Stimulated activated effector memory CD8-positive, alpha-beta T cell treated with anti-CD3 and anti-CD28 coated beads, Interleukin-12 subunit alpha, Interleukin-12 subunit beta, amount 100 ng/mL, for 72 hours (primary cell): ENCODE measurements at regions not wholly inside any gene's neighbourhood (a gene's known extent, or its start where the extent isn't known, plus 50 kb on each side); places are given as distances from the start of the nearest gene placed in this dataset.
"Not testable (repeated sequence)": the region's sequence is repeated elsewhere in the genome, so short reads cannot be mapped to it uniquely, and the experiment has no call there.

Experiments
- ATAC-seq: fragments of 150-1000 bp; cut with Tn5 transposase; 2 replicates; pipeline ENCODE4 v1.10.0; 2021
- DNase-seq, 2 donors: peaks; one replicate each; pipeline ENCODE4 v3.0.0; 2021 to 2022; ENCODE audit warnings: low spot score in 2 of 2
- H3K27ac Mint-ChIP-seq: one replicate; pipeline ENCODE4 v1.8.0; 2022; ENCODE audit warnings: mild to moderate bottlenecking, mixed read lengths
- H3K36me3 Mint-ChIP-seq: one replicate; pipeline ENCODE4 v1.8.0; 2022; ENCODE audit warnings: mild to moderate bottlenecking, mixed read lengths
- H3K4me1 Mint-ChIP-seq: one replicate; pipeline ENCODE4 v1.8.0; 2022; ENCODE audit warnings: mixed read lengths
- H3K4me3 Mint-ChIP-seq: one replicate; pipeline ENCODE4 v1.8.0; 2022; ENCODE audit warnings: mild to moderate bottlenecking, mixed read lengths
- H3K9me3 Mint-ChIP-seq: one replicate; pipeline ENCODE4 v1.8.0; 2022; ENCODE audit warnings: mixed read lengths

DNA sequence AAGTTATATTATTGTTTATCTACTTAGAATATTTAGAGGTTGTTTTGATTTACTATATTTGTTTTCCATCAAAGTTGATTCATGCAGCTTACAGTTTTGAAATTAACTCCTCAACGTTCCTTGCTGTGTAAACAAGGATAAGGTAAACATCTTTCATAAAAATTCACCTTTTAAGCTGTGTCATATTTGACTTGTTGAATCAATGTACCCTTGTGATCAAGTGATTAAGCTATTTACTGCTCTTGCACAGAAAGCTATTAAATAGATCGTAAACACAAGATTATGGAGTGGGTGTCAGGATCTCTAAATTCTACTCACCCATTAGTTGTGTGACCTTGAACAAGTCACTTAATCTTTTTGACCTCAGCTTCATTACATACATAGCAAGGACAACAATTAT lies 2054.0 kb upstream of the NUDT12 start:
- DNase-seq: no peak
- H3K4me3 Mint-ChIP-seq: no peak overlapping the region
- no peaks in the 10 kb centered on the region for H3K4me1 Mint-ChIP-seq
- peaks cover 10% of the 10 kb centered on the region for H3K9me3 Mint-ChIP-seq
- H3K27ac Mint-ChIP-seq: no peak overlapping the region
- no peak for ATAC-seq
- no peaks in the 10 kb centered on the region for H3K36me3 Mint-ChIP-seq

- H3K4me1 Mint-ChIP-seq, H3K27ac Mint-ChIP-seq, ATAC-seq, H3K36me3 Mint-ChIP-seq, DNase-seq, H3K4me3 Mint-ChIP-seq: not testable (repeated sequence)
- H3K9me3 Mint-ChIP-seq: peaks cover 29% of the 10 kb centered on the region
These were observed 2039.8 kb upstream of the NUDT12 start for GRCh38 chr5:105602406-105602805.

GRCh38 chr5:105593011-105593760 lies 2030.6 kb upstream of the NUDT12 start:
- H3K36me3 Mint-ChIP-seq: no peaks in the 10 kb centered on the region

GRCh38 chr5:105587963-105588662 lies 2025.5 kb upstream of the NUDT12 start:
- DNase-seq (no peak), ATAC-seq (no peak)
- Mint-ChIP-seq H3K4me1 (no peaks in the 10 kb centered on the region), H3K27ac (no peak overlapping the region), H3K4me3 (no peak overlapping the region), H3K9me3 (peaks cover 7% of the 10 kb centered on the region), H3K36me3 (no peaks in the 10 kb centered on the region)

More at GRCh38 chr5:105593011-105593760, 2030.6 kb upstream of the NUDT12 start:
- no peak for DNase-seq
- Mint-ChIP-seq H3K4me1 (no peaks in the 10 kb centered on the region), H3K9me3 (peaks cover 8% of the 10 kb centered on the region), H3K27ac (no peak overlapping the region), H3K4me3 (no peak overlapping the region)
- ATAC-seq: no peak

- no peak overlapping the region for H3K27ac Mint-ChIP-seq
- H3K9me3 Mint-ChIP-seq: peaks cover 11% of the 10 kb centered on the region
- H3K36me3 Mint-ChIP-seq: no peaks in the 10 kb centered on the region
- no peak for ATAC-seq
- no peaks in the 10 kb centered on the region for H3K4me1 Mint-ChIP-seq
- H3K4me3 Mint-ChIP-seq: no peak overlapping the region
- no peak for DNase-seq
These were observed 2019.5 kb upstream of the NUDT12 start for GRCh38 chr5:105581988-105582690.

GRCh38 chr5:105573575-105573974 lies 2011.0 kb upstream of the NUDT12 start:
- ATAC-seq: no peak
- Mint-ChIP-seq H3K27ac (no peak overlapping the region), H3K4me1 (no peaks in the 10 kb centered on the region), H3K36me3 (no peaks in the 10 kb centered on the region), H3K9me3 (peaks cover 5% of the 10 kb centered on the region), H3K4me3 (no peak overlapping the region)
- no peak for DNase-seq

DNA sequence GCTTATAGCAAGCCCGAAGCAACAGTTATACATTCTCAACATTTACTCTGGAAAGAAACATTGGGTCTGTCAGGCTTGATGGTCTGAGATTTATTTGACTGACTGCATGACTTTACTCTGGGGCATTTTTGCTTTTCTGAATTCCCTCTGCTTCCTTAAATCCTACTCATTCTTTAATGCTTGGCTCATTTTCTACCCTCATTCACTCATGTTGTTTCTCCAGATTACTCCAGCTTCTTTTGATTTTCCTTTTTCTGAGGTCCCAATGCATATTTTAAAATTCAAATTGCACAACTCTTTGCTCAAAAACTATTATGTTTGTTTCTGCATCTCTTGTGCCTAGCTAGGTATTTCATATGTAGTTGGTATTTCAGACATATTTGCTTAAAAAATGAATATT lies 2002.9 kb upstream of the NUDT12 start:
- H3K4me1 Mint-ChIP-seq: no peaks in the 10 kb centered on the region
- no peaks in the 10 kb centered on the region for H3K36me3 Mint-ChIP-seq
- no peak overlapping the region for H3K27ac Mint-ChIP-seq
- DNase-seq: no peak
- H3K4me3 Mint-ChIP-seq: no peak overlapping the region
- ATAC-seq: no peak
- H3K9me3 Mint-ChIP-seq: peaks cover 22% of the 10 kb centered on the region

GRCh38 chr5:105563842-105564241 lies 2001.3 kb upstream of the NUDT12 start:
- Mint-ChIP-seq H3K4me1 (no peaks in the 10 kb centered on the region), H3K36me3 (no peaks in the 10 kb centered on the region), H3K4me3 (no peak overlapping the region), H3K27ac (no peak overlapping the region), H3K9me3 (peaks cover 19% of the 10 kb centered on the region)
- DNase-seq (no peak), ATAC-seq (no peak)

GRCh38 chr5:105554568-105555169 lies 1992.1 kb upstream of the NUDT12 start:
- H3K36me3 Mint-ChIP-seq: no peaks in the 10 kb centered on the region
- H3K9me3 Mint-ChIP-seq: peaks cover 20% of the 10 kb centered on the region
- no peaks in the 10 kb centered on the region for H3K4me1 Mint-ChIP-seq
- DNase-seq: no peak
- no peak overlapping the region for H3K4me3 Mint-ChIP-seq
- H3K27ac Mint-ChIP-seq: no peak overlapping the region
- ATAC-seq: no peak

DNA sequence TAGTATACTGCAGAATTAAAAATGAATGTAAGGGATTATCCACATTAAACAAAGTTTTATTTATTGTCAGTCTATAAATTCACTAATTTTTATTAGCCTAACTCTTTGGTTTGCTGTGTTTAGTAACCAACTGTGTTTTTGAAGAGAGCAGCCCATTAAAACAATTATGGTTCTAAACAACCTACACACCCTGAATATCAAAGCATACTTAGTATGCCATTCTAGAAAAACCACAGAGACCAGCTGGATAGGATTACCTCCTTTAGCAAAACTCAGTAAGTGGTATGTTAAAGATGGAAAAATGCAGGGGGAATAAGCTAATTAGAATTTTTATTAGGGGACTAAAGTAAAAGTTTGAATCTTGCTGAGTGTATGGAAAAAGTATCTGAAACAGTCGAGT lies 1981.7 kb upstream of the NUDT12 start:
- H3K4me3 Mint-ChIP-seq: no peak overlapping the region
- no peak for ATAC-seq
- H3K4me1 Mint-ChIP-seq: no peaks in the 10 kb centered on the region
- no peaks in the 10 kb centered on the region for H3K36me3 Mint-ChIP-seq
- peaks cover 13% of the 10 kb centered on the region for H3K9me3 Mint-ChIP-seq
- no peak for DNase-seq
- no peak overlapping the region for H3K27ac Mint-ChIP-seq

- H3K27ac Mint-ChIP-seq: no peak overlapping the region
- no peaks in the 10 kb centered on the region for H3K4me1 Mint-ChIP-seq
- DNase-seq (no peak), ATAC-seq (no peak)
- H3K9me3 Mint-ChIP-seq: peaks cover 12% of the 10 kb centered on the region
- H3K4me3 Mint-ChIP-seq: no peak overlapping the region
- no peaks in the 10 kb centered on the region for H3K36me3 Mint-ChIP-seq
These were observed 1974.1 kb upstream of the NUDT12 start for GRCh38 chr5:105536675-105537074.

DNA sequence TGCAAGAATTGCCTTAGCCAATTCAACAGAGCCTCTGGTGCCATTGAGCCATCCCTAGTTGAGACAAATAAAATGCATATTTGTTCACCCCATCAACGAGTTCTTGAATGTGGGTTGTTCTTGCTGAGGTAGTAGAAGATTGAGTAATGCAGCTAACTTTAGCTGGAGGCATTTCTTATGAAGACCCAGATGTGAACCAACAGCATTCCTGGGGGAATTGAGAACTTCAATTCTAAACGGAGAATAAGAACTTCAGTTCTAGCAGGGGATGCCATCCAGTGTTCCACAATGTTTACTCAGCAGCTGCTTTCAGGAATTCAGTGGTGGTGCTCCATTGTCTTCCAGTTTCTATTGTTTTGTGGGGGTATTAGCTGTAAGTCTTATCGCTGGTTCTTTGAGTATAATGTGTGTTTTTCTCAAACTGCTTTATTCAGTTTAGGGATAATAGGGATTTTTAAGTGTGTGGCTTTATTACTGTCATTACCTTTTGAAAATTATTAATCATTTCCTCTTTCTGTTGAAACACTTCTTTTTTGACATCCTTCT lies 1968.2 kb upstream of the NUDT12 start:
- no peaks in the 10 kb centered on the region for H3K4me1 Mint-ChIP-seq
- H3K27ac Mint-ChIP-seq: no peak overlapping the region
- no peak overlapping the region for H3K4me3 Mint-ChIP-seq
- no peak for ATAC-seq
- no peaks in the 10 kb centered on the region for H3K36me3 Mint-ChIP-seq
- peaks cover 13% of the 10 kb centered on the region for H3K9me3 Mint-ChIP-seq
- DNase-seq: no peak

- no peaks in the 10 kb centered on the region for H3K4me1 Mint-ChIP-seq
- H3K36me3 Mint-ChIP-seq: no peaks in the 10 kb centered on the region
- no peak for DNase-seq
- H3K4me3 Mint-ChIP-seq: no peak overlapping the region
- H3K9me3 Mint-ChIP-seq: peaks cover 15% of the 10 kb centered on the region
- no peak overlapping the region for H3K27ac Mint-ChIP-seq
- ATAC-seq: no peak
These were observed 1967.3 kb upstream of the NUDT12 start for GRCh38 chr5:105529851-105530250.

DNA sequence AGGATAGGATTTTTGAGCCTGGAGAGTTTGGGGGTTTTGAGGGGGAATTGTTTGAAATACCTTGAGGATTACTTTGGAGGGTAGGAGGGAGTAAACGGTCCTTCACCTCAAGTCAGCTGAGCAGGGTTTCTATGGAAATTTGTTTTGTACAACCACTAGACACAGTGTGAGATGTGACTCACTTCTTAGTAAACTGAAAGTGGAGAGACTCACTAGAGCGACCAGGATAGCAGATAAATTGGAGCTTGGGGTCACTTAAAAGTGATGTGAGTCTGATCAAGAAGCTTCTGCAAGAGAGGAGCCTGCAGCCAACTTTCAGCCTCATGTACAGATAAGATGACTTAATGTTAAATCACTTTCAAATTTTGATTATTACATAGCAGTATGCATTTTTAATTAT lies 1945.9 kb upstream of the NUDT12 start:
- H3K4me3 Mint-ChIP-seq: no peak overlapping the region
- peaks cover 18% of the 10 kb centered on the region for H3K9me3 Mint-ChIP-seq
- no peaks in the 10 kb centered on the region for H3K4me1 Mint-ChIP-seq
- H3K27ac Mint-ChIP-seq: no peak overlapping the region
- H3K36me3 Mint-ChIP-seq: no peaks in the 10 kb centered on the region
- DNase-seq: no peak
- no peak for ATAC-seq

GRCh38 chr5:105506692-105507277 lies 1944.2 kb upstream of the NUDT12 start:
- Mint-ChIP-seq H3K4me1 (no peaks in the 10 kb centered on the region), H3K4me3 (no peak overlapping the region), H3K27ac (no peak overlapping the region), H3K36me3 (no peaks in the 10 kb centered on the region), H3K9me3 (peaks cover 16% of the 10 kb centered on the region)
- ATAC-seq: no peak
- no peak for DNase-seq
